Stimulated activated CD4-positive, alpha-beta T cell treated with anti-CD3 and anti-CD28 coated beads, Interleukin-12 subunit alpha, Interleukin-12 subunit beta, amount 100 ng/mL, for 24 hours (primary cell): ENCODE measurements at regions not wholly inside any gene's neighbourhood (a gene's known extent, or its start where the extent isn't known, plus 50 kb on each side); places are given as distances from the start of the nearest gene placed in this dataset.

Experiments
- DNase-seq, 2 experiments: peaks; one replicate each; pipeline ENCODE4 v3.0.0-alpha.2; 2020; ENCODE audit warnings: low read depth in 2 of 2

DNA sequence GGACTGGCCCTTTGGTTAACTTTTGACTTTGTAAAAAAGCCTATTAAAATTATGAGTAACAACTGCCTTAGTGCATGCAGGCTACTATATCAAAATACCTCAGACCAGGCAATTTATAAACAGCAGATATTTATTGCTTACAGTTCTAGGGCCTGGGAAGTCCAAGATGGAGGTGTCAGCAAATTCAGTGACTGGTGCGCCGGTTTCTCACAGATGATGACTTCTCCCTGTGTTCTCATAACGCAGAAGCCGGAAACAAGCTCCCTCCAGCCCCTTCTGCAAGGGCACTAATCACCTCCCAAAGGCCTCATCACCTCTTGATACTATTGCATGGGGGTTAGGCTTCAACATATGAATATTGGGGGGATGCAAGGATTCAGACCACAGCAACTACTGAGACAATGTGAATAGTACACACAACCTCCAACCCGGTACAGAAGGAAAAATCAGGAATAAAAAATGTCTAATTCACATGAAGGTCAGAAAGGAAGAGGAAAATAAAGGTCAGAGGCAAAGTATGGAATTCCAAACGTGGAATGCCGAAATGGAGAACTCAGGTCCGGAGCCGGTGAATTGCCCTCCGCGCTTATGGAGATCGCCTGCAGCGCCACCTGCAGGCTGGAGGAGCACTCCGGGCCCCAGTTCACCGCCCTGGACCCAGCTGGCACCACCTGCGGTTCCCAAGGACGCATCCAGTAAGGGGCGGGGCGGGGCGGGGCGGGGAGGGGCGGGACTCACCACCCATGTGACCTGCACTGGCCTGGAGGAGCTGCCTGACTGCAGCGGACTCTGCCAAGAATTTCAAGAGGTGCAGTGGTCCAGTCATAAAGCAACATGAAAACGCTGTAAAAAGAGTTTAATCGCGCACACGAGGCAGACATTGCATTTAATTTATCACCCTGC lies 203.4 kb downstream of the KIF26A start:
- peak in 1 of 2 experiments; percentile 22 for DNase-seq

DNA sequence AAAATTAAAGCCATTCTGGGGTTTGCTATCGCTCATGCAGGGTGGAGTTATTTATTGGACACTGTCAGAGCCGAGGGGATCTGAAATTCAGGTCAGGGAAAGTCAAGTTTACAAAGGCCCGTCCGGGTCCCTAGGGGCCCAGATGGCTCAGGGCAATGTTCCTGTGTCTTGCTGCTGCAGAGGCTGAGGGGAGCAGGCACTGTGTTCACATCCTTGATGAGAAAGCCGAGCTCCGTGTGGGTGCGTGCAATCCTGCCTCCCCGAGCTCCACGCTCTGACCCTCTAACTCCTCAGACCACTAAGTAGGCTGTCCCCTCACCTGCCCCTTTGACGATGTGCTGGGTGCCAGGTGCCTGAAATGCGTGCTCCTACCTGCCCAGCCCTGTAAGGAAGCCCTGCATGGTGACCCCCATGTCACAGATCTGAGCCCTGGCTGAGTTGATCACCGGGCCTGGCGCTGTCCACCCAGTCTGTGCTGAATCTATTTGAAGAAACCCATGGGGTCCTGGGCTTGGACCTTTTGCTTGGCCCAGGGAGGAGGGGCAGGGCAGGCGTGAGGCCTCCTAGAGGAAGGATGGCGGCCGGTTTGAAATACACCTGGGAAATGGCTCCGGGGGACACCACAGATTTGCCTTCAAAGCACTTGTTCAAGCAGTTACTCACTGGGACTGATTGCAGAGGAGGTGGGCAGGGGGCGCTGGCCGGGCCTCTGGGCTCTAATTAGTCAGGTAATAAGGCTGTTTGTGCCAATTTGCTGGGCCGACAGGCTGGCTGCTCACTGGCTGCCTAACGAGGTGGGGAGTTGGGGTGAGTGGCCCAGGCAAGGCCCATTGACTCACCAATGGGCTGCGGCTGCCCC lies 204.3 kb downstream of the KIF26A start:
- DNase-seq = no peak

DNA sequence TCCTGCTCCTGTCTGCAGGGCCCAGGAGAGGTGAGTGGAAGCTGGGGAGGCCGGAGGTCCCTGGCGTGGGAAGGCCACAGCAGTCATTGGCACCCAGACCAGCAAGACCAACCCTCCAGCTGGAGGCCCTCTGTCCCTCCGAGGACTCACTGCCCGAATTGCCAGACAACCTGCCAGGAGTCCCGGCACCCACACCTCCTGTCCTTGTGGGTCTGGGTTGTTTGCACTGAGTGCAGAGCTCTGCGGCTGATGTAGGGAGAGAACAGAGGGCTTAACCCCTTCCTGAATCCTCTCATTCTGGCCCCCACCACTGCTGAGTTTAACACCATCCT lies 204.9 kb downstream of the KIF26A start:
- no peak for DNase-seq

DNA sequence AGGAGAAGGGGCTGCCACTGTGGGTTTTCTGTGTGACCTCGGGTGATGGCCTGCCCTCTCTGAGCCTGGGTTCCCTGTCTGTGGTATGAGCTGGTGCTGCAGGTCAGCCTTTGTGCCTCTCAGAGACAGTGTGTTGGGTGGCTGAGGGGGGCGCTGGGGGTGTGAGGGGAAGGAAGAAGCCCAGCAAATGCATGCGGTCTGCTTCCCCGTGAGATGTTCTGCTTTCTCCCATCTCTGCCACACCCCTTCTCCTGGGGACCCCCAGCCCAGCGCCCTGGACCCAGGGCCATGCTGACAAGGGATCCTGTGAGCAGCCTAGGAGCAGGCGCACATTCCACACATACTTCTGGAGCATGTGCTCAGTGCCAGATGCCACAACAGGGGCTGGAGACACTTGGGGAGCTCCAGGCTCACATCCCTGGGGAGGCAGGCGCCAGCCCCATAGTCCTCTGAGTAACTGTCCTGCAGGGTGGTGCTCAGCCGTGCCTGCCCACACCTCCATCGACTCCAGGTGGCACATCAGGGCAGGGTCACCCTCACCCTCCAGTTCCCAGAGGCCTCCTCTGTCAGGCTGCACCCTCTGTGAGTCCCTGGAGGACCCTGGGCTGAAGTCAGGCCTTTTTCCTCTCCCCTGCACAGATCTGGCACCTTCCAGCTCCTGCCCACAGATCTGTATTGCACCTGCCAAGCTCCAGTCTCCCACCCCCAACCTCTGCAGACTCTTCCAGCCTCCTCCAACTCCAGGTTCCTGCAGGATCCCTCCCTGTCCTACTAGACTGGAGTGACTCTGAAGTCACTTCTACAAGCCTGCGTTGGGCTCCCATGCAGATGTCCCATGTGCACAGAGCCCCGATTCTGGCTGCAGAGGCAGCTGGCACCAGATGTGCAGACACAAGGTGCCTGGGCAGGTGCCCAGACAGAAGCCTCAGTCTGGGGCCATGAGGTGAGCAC lies 205.6 kb downstream of the KIF26A start:
- DNase-seq = no peak

DNA sequence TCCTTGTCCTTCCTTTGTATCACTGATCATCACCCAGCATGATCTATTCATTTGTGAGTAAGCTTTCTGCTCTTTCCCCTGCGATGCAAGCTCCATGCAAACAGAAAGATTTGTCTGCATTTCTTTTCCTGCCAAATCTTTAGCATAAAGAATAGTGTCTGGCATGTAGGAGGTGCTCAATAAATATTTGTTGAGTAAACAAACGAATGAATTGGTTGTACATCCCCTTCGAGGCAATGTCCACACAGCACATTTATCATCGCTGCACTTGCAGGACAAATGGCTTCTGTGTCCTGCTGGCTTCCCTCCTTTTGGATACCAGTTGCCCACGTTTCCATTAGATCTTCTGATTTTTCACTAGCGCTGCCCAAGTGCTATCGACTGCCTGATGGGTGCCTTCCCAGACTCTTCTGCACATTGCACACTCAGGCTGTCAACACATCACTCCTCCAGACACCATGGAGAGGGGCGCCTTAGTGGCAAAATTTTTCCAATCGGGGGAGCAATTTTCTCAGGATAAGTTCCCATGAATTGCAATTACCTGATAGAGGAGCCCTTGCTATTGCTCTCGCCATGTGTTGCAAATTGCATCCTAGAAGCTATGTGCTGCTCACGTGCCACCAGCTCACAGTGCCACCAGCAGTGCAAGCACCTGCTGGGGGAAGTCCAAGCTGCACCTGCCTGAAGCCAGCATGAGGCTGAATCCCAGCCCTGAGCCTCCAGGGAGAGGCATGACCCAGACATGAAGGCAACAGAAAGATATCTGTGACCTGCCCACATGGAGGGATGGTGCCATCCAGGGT lies 206.6 kb downstream of the KIF26A start:
- no peak for DNase-seq

DNA sequence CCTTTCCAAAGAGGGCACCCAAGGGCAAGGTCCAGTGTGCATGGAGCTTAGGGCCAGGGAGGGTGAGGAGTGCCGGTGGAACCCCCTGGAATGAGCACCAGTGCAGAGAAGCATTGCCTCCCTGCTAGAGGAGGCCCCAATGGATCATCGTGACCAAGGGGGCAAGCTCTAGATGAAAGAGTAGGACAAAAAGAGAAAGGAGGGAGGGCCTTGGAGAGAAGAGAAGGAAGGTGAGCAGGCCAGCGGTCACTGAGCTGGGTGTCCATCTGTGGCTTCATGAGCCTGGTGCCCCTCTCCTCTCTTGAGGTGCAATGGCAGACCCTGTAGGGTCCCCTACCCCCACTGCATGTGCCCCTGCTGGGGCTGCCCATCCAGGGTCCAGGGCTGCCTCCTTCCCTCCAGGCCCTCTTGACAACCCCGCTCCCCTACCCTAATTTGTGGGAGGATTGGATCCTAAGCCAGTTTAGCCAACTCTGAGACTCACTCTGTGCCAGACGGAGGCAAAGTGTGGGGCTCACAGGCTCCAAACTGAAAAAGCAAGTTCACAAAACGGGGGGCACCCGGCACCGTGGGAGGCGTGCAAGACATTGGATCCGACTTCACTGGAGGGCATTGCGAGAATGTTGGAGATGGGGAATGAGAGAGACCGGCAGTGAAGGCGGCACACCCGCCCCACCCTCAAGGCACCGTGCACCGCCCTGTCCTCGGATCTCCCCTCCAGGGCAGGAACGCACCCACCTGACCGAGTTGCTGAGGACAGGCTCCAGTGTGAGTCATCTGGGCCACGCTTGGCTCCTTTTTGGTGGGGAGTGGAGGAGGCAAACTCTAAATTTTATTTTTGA lies 207.5 kb downstream of the KIF26A start:
- no peak for DNase-seq

DNA sequence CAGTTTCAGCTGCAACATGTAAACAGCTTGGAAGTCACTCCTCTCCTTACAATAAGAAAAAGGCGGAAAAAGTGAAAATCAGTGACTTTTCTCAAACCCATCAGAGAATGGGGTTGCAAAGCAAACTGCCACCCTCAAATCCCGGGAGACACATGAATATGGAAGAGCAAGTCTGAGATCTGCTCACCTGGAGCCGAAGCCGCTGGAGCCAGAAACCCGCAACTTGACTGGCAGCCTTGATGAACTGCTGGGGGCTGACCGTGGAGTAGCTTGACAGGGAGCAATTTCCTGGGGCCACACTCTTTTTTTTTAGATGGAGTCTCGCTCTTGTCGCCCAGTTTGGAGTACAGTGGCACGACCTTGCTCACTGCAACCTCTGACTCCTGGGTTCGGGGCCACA lies 208.2 kb downstream of the KIF26A start:
- DNase-seq = no peak

DNA sequence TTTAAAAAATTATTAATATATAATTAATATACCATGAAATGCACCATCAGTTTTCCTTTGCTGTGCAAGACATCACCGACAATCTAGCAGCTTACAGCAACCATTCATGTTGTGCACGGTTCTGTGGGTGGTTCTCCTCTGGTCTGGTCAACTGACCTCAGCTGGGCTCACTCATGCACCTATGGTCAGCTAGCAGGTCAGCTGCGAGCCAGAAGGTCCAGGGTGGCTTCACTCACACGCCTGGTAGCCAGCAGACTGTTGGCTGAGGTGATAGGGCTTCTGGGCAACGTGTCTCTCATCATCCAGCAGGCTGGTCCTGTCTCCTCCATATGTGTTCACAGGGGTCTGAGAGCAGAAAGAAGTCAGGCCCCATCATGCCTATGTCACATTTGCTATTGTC lies 210.4 kb downstream of the KIF26A start:
- no peak for DNase-seq

DNA sequence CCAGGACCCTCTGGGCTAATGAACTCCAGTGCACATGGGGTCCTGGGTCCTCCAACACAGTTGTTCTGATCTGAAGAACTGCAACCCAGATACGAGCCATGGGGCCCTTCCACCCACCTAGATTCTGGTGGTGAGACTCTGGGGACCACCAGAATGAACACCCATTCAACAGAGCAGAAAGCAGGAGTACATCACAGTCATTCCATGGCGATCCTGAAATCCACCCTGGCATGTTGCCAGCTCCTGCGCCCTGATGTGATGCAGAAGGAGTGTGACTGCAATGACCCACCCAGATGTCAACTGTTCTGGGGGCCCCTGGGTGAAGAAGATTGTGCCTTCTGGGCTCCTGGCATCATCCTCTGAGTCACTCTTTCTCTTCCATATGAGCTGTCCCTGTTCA lies 211.6 kb downstream of the KIF26A start:
- no peak for DNase-seq

DNA sequence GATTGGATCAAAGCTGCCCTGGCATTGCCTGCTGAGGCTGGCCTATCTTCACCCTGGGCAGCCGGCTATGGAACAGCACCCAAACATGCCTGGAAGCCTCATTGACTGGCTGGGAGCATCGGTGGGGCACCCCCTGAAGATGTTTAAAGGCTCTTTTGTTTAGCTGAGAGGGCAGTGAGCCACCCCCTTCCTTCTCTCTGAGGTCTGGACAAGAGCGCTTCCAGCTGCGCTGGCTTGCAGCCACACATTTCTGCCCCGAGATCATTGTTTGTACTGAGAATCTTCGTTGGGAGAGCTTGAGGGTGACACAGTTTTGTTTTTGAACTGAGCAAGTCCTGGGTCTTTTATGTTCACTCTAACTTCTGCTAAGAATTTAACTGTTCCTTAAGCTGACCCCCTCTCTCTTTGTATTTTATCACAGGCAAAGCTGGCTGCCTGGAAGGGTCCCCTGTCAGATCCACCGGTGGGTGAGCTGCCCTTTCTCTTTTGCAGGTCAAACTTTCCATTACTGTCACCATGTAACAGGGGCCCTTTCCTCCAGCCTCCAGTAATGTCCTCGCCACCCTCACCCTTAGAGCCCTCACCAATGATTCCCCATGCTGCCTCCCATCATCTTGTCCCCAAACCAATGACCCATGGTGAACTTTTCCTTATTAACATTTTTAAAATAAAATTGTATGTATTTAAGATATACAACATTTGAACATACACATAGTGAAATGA lies 212.2 kb downstream of the KIF26A start:
- no peak for DNase-seq

DNA sequence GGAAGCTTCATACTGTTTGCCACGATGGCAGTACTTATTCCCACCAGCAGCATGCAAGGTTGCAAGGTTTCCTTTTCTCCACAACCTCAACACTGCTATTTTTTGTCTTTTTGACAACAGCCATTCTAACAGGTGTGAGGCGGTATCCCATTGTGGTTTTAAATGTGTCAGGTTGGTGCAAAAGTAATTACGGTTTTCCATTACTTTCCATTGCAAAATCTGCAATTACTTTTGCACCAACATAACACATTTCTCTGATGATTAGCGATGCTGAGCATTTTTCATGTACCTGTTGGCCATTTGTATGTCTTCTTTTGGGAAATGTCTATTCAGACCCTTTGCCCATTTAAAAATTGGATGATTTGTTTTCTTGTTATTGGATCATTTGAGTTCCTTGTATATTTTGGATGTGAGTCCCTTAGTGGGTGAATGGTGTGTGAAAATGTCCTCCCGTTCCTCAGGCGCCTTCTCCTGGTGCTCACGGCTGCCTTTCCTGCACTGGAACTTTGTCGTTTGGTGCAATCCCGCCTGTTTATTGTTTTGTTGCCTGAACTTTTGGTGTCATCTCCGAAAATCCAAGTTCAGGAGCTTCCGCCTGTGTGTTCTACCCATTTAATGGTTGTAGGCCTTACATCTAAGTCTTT lies 213.6 kb downstream of the KIF26A start:
- no peak for DNase-seq

DNA sequence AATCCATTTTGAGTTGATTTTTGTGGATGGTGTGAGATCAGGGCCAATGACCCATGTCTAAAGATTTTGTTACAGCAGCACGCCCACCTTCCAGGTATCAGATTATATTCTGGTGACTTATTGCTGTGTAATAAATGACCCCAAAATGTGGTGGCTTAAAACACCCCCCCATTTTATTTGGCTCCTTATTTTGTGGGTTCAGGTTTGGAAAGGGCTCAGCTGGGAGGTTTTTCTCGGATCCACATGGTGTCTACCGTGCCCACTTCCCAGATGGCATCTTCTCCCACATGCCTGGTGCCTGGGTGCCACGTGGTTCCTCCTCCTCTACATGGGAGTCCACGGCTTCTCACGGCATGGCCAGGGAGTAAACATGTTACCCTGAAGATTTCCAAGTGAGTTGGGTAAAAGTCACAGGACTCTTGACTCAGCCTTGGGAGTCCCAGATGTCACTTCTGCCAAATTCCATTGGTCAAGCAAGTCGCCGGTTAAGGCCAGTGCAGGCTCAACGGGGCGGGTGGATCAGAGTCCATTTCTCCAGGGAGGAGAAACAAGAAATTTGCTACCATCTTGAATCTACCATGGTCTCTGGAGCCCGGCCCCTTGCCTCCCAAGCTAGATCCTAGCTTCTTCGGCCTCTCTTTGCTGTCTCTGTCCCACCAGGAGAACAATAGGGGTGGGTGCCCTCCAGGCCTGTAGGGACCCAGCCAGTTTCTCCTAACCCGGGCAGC lies 214.3 kb downstream of the KIF26A start:
- no peak for DNase-seq

DNA sequence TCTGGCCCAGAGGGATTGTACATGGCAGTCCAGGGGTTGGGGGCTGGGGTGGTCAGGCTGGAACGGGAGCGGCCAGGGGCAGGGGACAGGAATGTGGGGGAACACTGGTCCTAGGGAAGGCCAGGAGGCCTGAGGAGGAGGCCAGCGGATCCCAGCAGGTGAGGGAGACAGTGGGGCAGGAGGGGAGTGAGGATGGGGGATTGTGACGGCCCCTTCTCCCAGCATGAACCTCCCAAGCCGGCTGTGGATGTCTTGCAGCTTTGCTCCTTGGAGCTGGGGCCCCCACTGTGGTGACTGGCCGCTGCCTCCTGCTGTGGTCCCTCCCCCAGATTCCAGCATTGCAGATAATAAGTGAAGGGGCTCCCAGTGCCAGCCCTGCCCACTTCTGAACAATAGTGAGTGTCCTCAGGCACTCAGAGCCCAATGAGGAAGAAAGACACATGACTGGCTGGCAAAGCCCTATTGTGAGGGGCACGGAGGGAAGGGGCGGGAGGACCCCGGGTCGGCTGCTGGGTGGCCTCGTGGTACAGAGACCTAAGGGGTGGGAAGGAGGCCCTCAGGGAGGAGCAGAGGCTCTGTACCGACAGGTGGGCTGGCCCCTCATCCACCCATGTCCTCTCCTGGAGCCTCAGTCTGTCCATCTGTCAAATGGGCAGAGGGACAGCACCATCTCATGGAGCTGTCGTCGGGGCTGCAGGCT lies 215.0 kb downstream of the KIF26A start:
- DNase-seq = no peak

DNA sequence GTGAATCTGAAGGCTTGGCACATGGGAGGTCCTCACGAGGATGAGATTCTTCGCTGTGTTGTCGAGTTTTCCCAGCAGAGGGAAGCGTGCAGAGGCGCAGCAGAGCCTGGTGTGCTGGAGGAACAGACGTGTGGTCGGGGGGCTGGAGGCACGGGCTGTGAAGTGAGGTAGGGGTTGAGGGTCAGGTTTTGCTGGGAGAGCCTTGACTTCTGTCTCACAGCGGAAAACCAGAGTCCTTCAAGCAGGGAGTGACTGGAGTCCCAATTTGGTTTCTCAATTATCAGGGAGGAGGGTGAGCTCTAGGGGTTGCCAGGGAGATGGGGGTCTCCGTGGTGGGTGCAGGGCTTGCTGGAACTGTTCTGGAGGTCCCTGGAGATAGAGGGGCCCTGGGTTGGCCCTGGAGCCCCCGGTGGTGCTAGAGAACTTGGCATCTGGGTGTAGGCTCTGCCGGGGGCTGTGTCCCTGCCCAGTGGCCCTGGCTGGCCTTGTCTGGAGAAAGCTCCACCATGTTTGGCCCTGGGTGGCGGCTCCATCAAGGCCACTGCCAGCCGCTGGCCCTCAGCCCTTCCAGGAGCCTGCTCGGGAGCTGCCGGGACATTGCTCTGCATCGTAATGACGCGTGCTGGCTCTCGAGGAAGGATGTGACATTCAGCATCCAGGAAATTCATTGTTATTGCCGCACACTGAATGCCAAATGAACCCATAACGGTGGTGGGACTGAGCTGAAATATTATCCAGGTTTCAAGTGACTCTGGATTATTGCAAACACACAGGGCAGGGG lies 215.7 kb downstream of the KIF26A start:
- no peak for DNase-seq

DNA sequence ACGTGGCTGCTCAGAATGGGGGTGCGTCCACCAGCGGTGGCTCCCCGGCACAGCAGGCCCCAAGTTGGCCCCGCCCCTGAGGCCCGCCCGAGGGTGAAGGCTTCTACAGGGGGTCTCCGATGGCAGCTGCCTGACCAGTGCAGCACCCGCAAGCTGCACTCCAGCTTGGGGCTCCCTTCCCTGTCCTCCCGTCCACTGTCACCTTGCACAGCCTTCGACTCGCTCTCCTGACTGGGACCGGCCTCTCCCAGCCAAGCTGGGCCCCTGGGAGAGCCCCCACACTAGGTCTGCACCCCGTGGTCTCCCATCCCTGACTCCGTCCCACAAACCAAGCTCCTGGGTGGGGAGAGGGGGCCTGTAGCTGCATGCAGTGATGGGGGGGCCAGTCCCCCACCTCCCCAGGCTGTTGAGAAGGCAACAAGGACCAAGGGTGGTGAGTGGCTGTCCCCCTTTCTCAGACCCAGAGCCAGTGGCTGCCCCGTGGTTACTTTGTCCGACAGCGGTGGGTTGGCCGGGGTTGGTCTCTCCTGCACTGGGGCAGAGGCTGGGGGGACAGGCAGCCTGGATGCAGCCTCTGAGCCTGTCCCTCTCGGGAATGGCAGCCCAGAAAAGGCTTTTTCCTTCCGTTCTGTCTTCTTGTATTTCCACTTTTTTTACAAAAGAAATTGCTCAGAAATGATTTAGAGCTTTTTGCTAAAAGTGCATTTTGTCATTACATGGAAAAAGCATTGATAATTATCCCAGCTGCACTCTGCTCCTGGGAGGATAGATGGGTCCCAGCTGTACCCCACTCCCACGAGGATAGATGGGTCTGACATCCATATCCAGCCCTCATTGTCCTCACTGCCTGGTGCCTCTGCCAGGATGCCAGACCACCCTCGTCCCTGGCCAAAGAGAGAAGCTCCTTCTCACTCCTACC lies 217.0 kb downstream of the KIF26A start:
- DNase-seq = no peak
